WTC11 (cell line): ENCODE measurements at regions not wholly inside any gene's neighbourhood (a gene's known extent, or its start where the extent isn't known, plus 50 kb on each side); places are given as distances from the start of the nearest gene placed in this dataset.

ENCODE experiments used
- ATAC-seq: fragments of 200-7000 bp; cut with Tn5 transposase; 2 replicates; pipeline ENCODE4 v1.10.0; 2021; ENCODE audit warnings: mild to moderate bottlenecking, moderate library complexity
- CTCF ChIA-PET: fragments of 300-600 bp; sonication (Branson Sonifier 250); formaldehyde crosslinking; loops from one replicate; lab custom pipeline; 2021; ENCODE audit warnings: antibody characterized with exemption; lab: Charles Lee
- POLR2A ChIA-PET: fragments of 350-600 bp; sonication (Branson Sonifier 250); formaldehyde crosslinking; loops from one replicate; lab custom pipeline; 2021; ENCODE audit warnings: antibody characterized with exemption; lab: Charles Lee
- DNase-seq: peaks from one replicate; pipeline ENCODE4 v3.0.0; 2021; ENCODE audit warnings: low spot score
- H3K27ac Mint-ChIP-seq: 2 replicates; pipeline ENCODE4 v1.8.0; 2021; ENCODE audit warnings: mixed read lengths
- H3K27me3 Mint-ChIP-seq: 2 replicates; pipeline ENCODE4 v1.8.0; 2021; ENCODE audit warnings: low read depth, mild to moderate bottlenecking, moderate library complexity, mixed read lengths
- H3K36me3 Mint-ChIP-seq: 2 replicates; pipeline ENCODE4 v1.8.0; 2021; ENCODE audit warnings: mixed read lengths
- H3K4me1 Mint-ChIP-seq: 2 replicates; pipeline ENCODE4 v1.8.0; 2022; ENCODE audit warnings: mixed read lengths
- H3K4me3 Mint-ChIP-seq: 2 replicates; pipeline ENCODE4 v1.8.0; 2021; ENCODE audit warnings: mild to moderate bottlenecking, moderate library complexity, mixed read lengths
- H3K9me3 Mint-ChIP-seq: 2 replicates; pipeline ENCODE4 v1.8.0; 2021; ENCODE audit warnings: mixed read lengths
- ARID4B ChIP-seq: sonication (generic); formaldehyde crosslinking; IDR thresholded peaks from 2 replicates; pipeline ENCODE4 v1.8.0; 2023; ENCODE audit warnings: missing genetic modification reagents, mild to moderate bottlenecking, borderline replicate concordance
- ATF3 ChIP-seq: sonication (generic); formaldehyde crosslinking; conservative IDR thresholded peaks from 2 replicates; pipeline ENCODE4 v1.8.1; 2022; ENCODE audit warnings: mild to moderate bottlenecking, missing genetic modification reagents
- CDX4 ChIP-seq: fragments of 250-450 bp; sonication (Bioruptor Pico); IDR thresholded peaks from 2 replicates; pipeline ENCODE4 v1.9.0; 2021; ENCODE audit warnings: moderate library complexity, mild to moderate bottlenecking, inconsistent platforms, borderline replicate concordance
- EMX1 ChIP-seq: fragments of 250-450 bp; sonication (Bioruptor Pico); IDR thresholded peaks from 2 replicates; pipeline ENCODE4 v1.8.0; 2021; ENCODE audit warnings: mild to moderate bottlenecking
- GTF2I ChIP-seq: fragments of 250-450 bp; sonication (Bioruptor Pico); conservative IDR thresholded peaks from 2 replicates; pipeline ENCODE4 v1.4.0; 2021; ENCODE audit warnings: mild to moderate bottlenecking
- IRF1 ChIP-seq: sonication (generic); formaldehyde crosslinking; IDR thresholded peaks from 2 replicates; pipeline ENCODE4 v1.8.0; 2023; ENCODE audit warnings: missing genetic modification reagents
- IRF2 ChIP-seq: sonication (generic); formaldehyde crosslinking; IDR thresholded peaks from 2 replicates; pipeline ENCODE4 v1.8.0; 2022; ENCODE audit warnings: low read depth, missing genetic modification reagents, borderline replicate concordance
- NFATC4 ChIP-seq: fragments of 250-450 bp; sonication (Bioruptor Pico); IDR thresholded peaks from 2 replicates; pipeline ENCODE4 v1.9.0; 2021; ENCODE audit warnings: mild to moderate bottlenecking
- NFYB ChIP-seq: sonication (generic); formaldehyde crosslinking; conservative IDR thresholded peaks from 2 replicates; pipeline ENCODE4 v1.8.0; 2022; ENCODE audit warnings: low read depth, missing genetic modification reagents
- OVOL2 ChIP-seq: fragments of 250-450 bp; sonication (Bioruptor Pico); IDR thresholded peaks from 2 replicates; pipeline ENCODE4 v1.9.0; 2021; ENCODE audit warnings: mild to moderate bottlenecking, borderline replicate concordance
- PRDM15 ChIP-seq: sonication (generic); formaldehyde crosslinking; IDR thresholded peaks from 2 replicates; pipeline ENCODE4 v1.8.0; 2022; ENCODE audit warnings: missing genetic modification reagents
- PRRX2 ChIP-seq: fragments of 250-450 bp; sonication (Bioruptor Pico); IDR thresholded peaks from 2 replicates; pipeline ENCODE4 v1.8.0; 2021; ENCODE audit warnings: mild to moderate bottlenecking
- SMAD3 ChIP-seq: sonication (generic); formaldehyde crosslinking; IDR thresholded peaks from 2 replicates; pipeline ENCODE4 v1.8.0; 2022; ENCODE audit warnings: missing genetic modification reagents, mild to moderate bottlenecking, borderline replicate concordance
- STAT6 ChIP-seq: sonication (generic); formaldehyde crosslinking; conservative IDR thresholded peaks from 2 replicates; pipeline ENCODE4 v1.8.1; 2023; ENCODE audit warnings: mild to moderate bottlenecking, low read depth, missing genetic modification reagents, moderate library complexity
- ZBTB21 ChIP-seq: sonication (generic); formaldehyde crosslinking; IDR thresholded peaks from 2 replicates; pipeline ENCODE4 v1.8.1; 2023; ENCODE audit warnings: mild to moderate bottlenecking, missing genetic modification reagents, borderline replicate concordance

- no peak for TF ChIP-seq OVOL2 (CRISPR knock-in tag)
- ATAC-seq = no peak
- no peaks in the 10 kb centered on the region for H3K36me3 Mint-ChIP-seq
- H3K27me3 Mint-ChIP-seq = no peaks in the 10 kb centered on the region
- POLR2A ChIA-PET = no interaction called here
- no peaks in the 10 kb centered on the region for H3K4me1 Mint-ChIP-seq
- DNase-seq = no peak
- peaks cover 17% of the 10 kb centered on the region for H3K9me3 Mint-ChIP-seq
- CTCF ChIA-PET = no interaction called here
- no peak overlapping the region for H3K4me3 Mint-ChIP-seq
- H3K27ac Mint-ChIP-seq = no peak overlapping the region
Observed at GRCh38 chr15:85964471-85964870, 115.2 kb upstream of the AGBL1 start.

GRCh38 chr15:85967553-85967952, 112.1 kb upstream of the AGBL1 start:
- no peaks in the 10 kb centered on the region for H3K27me3 Mint-ChIP-seq
- no peak overlapping the region for H3K27ac Mint-ChIP-seq
- no peak for ATAC-seq
- peaks cover 13% of the 10 kb centered on the region for H3K9me3 Mint-ChIP-seq
- CTCF ChIA-PET = no interaction called here
- no peaks in the 10 kb centered on the region for H3K36me3 Mint-ChIP-seq
- no peak for DNase-seq
- no peak for TF ChIP-seq GTF2I
- TF ChIP-seq IRF2 = no peak
- TF ChIP-seq PRDM15 (CRISPR knock-in tag) = no peak
- TF ChIP-seq ZBTB21 (CRISPR knock-in tag) = no peak
- TF ChIP-seq SMAD3 (CRISPR knock-in tag) = no peak
- TF ChIP-seq STAT6 (CRISPR knock-in tag) = no peak
- TF ChIP-seq CDX4 (CRISPR knock-in tag) = no peak
- no peak for TF ChIP-seq IRF1
- no peak for TF ChIP-seq NFYB
- H3K4me3 Mint-ChIP-seq = no peak overlapping the region
- H3K4me1 Mint-ChIP-seq = no peaks in the 10 kb centered on the region
- POLR2A ChIA-PET = no interaction called here

GRCh38 chr15:85972805-85973540, 106.7 kb upstream of the AGBL1 start:
- ChIA-PET CTCF (interaction anchor here (0.6 kb wide), 1 partner anchor 89 kb away, joined by 3 read pairs; no protein-coding TSS in a partner anchor), POLR2A (no interaction called here)
- no peak for DNase-seq

More at GRCh38 chr15:85972805-85973540, 106.7 kb upstream of the AGBL1 start:
- H3K36me3 Mint-ChIP-seq = no peaks in the 10 kb centered on the region
- no peak for TF ChIP-seq EMX1 (CRISPR knock-in tag)
- TF ChIP-seq ATF3 (CRISPR knock-in tag) = no peak
- TF ChIP-seq PRRX2 (CRISPR knock-in tag) = no peak
- TF ChIP-seq GTF2I = no peak
- no peak for TF ChIP-seq NFATC4 (CRISPR knock-in tag)
- no peak for TF ChIP-seq ARID4B
- H3K27me3 Mint-ChIP-seq = no peaks in the 10 kb centered on the region
- H3K4me1 Mint-ChIP-seq = peaks cover 8% of the 10 kb centered on the region
- no peak for ATAC-seq
- no peak overlapping the region for H3K4me3 Mint-ChIP-seq
- no peak overlapping the region for H3K27ac Mint-ChIP-seq
- H3K9me3 Mint-ChIP-seq = peaks cover 14% of the 10 kb centered on the region
